ENCODE measurements at regions not wholly inside any gene's neighbourhood (a gene's known extent, or its start where the extent isn't known, plus 50 kb on each side); places are given as distances from the start of the nearest gene placed in this dataset.

GRCh38 chr6:6893701-6894100, 214.1 kb upstream of the RREB1 start:
- no peak for DNase-seq
- TF ChIP-seq GATA1 (IDR thresholded peaks at IDR 0.05; ENCODE audit: low read depth, low read length) (no peak), POLR2A (IDR thresholded peaks at IDR 0.05; ENCODE audit: low read length) (no peak)

- no peak for DNase-seq
- TF ChIP-seq POLR2A (IDR thresholded peaks at IDR 0.05; ENCODE audit: low read length), result no peak
- TF ChIP-seq GATA1 (IDR thresholded peaks at IDR 0.05; ENCODE audit: low read depth, low read length), result no peak
Measured at GRCh38 chr6:6895929-6896328, 211.8 kb upstream of the RREB1 start.

GRCh38 chr6:6897140-6897539, 210.6 kb upstream of the RREB1 start:
- no peak for TF ChIP-seq POLR2A (IDR thresholded peaks at IDR 0.05; ENCODE audit: low read length)
- no peak for TF ChIP-seq GATA1 (IDR thresholded peaks at IDR 0.05; ENCODE audit: low read depth, low read length)

GRCh38 chr6:6900569-6901204, 207.1 kb upstream of the RREB1 start:
- DNase-seq, result no peak
- no peak for TF ChIP-seq POLR2A (IDR thresholded peaks at IDR 0.05; ENCODE audit: low read length)

More at GRCh38 chr6:6897140-6897539, 210.6 kb upstream of the RREB1 start:
- DNase-seq, result no peak

- TF ChIP-seq GATA1 (IDR thresholded peaks at IDR 0.05; ENCODE audit: low read depth, low read length) (no peak), POLR2A (IDR thresholded peaks at IDR 0.05; ENCODE audit: low read length) (no peak)
- DNase-seq, result no peak
Measured at GRCh38 chr6:6901205-6901719, 206.5 kb upstream of the RREB1 start.

- TF ChIP-seq GATA1 (IDR thresholded peaks at IDR 0.05; ENCODE audit: low read depth, low read length), result no peak
- no peak for TF ChIP-seq POLR2A (IDR thresholded peaks at IDR 0.05; ENCODE audit: low read length)
Measured at GRCh38 chr6:6901945-6902344, 205.8 kb upstream of the RREB1 start.

GRCh38 chr6:6905961-6906518, 201.7 kb upstream of the RREB1 start:
- DNase-seq, result no peak
- TF ChIP-seq POLR2A (IDR thresholded peaks at IDR 0.05; ENCODE audit: low read length) (no peak), GATA1 (IDR thresholded peaks at IDR 0.05; ENCODE audit: low read depth, low read length) (no peak)

More at GRCh38 chr6:6901945-6902344, 205.8 kb upstream of the RREB1 start:
- no peak for DNase-seq

- no peak for DNase-seq
- TF ChIP-seq POLR2A (IDR thresholded peaks at IDR 0.05; ENCODE audit: low read length) (no peak), GATA1 (IDR thresholded peaks at IDR 0.05; ENCODE audit: low read depth, low read length) (no peak)
Measured at GRCh38 chr6:6906570-6907213, 201.1 kb upstream of the RREB1 start.

GRCh38 chr6:6907286-6907685, 200.5 kb upstream of the RREB1 start:
- DNase-seq, result no peak
- TF ChIP-seq POLR2A (IDR thresholded peaks at IDR 0.05; ENCODE audit: low read length) (no peak), GATA1 (IDR thresholded peaks at IDR 0.05; ENCODE audit: low read depth, low read length) (no peak)

GRCh38 chr6:6908121-6908520, 199.6 kb upstream of the RREB1 start:
- TF ChIP-seq GATA1 (IDR thresholded peaks at IDR 0.05; ENCODE audit: low read depth, low read length), result no peak
- no peak for TF ChIP-seq POLR2A (IDR thresholded peaks at IDR 0.05; ENCODE audit: low read length)

GRCh38 chr6:6909111-6909510, 198.7 kb upstream of the RREB1 start:
- no peak for TF ChIP-seq GATA1 (IDR thresholded peaks at IDR 0.05; ENCODE audit: low read depth, low read length)
- no peak for TF ChIP-seq POLR2A (IDR thresholded peaks at IDR 0.05; ENCODE audit: low read length)
- DNase-seq, result no peak

More at GRCh38 chr6:6908121-6908520, 199.6 kb upstream of the RREB1 start:
- DNase-seq, result no peak

GRCh38 chr6:6910734-6911295, 196.9 kb upstream of the RREB1 start:
- TF ChIP-seq POLR2A (IDR thresholded peaks at IDR 0.05; ENCODE audit: low read length) (no peak), GATA1 (IDR thresholded peaks at IDR 0.05; ENCODE audit: low read depth, low read length) (no peak)
- DNase-seq, result no peak

- TF ChIP-seq GATA1 (IDR thresholded peaks at IDR 0.05; ENCODE audit: low read depth, low read length) (no peak), POLR2A (IDR thresholded peaks at IDR 0.05; ENCODE audit: low read length) (no peak)
- no peak for DNase-seq
Measured at GRCh38 chr6:6911391-6911790, 196.4 kb upstream of the RREB1 start.
